H1 (cell line): ENCODE measurements at regions not wholly inside any gene's neighbourhood (a gene's known extent, or its start where the extent isn't known, plus 50 kb on each side); places are given as distances from the start of the nearest gene placed in this dataset.

ENCODE experiments used
- CEBPB ChIP-seq: IDR thresholded peaks from 2 replicates; pipeline ENCODE4 v1.6.1; 2012; ENCODE audit warnings: low read depth, low read length
- EZH2 ChIP-seq: fragments of 200-600 bp; sonication (generic); IDR thresholded peaks from 2 replicates; pipeline ENCODE4 v1.7.1; 2012; ENCODE audit warnings: low read depth, mild to moderate bottlenecking, moderate library complexity, low read length, inconsistent platforms; ENCODE audit not compliant: severe bottlenecking
- POLR2A ChIP-seq, 2 experiments: IDR thresholded peaks; 1 replicate in 1 of 2; 2 replicates in 1 of 2; pipeline ENCODE4 v1.6.1; 2011; ENCODE audit warnings: low read depth in 2 of 2, low read length in 2 of 2, mild to moderate bottlenecking in 2 of 2; ENCODE audit errors: control extremely low read depth in 1 of 2
- TF ChIP-seq, protein P1 (sequence below), 3 experiments: IDR thresholded peaks; 1 replicate in 2 of 3; 2 replicates in 1 of 3; pipeline versions ENCODE4 v1.5.1 to v1.6.1; 2011; ENCODE audit warnings: low read length in 3 of 3, mild to moderate bottlenecking in 3 of 3, inconsistent platforms in 2 of 3, low read depth in 1 of 3, moderate library complexity in 1 of 3; ENCODE audit not compliant: insufficient read depth in 1 of 3; ENCODE audit errors: control extremely low read depth in 1 of 3

GRCh38 chr1:106768501-106768900 lies 288.0 kb upstream of the PRMT6 start:
- TF ChIP-seq POLR2A (IDR thresholded peaks at IDR 0.05; ENCODE audit: control extremely low read depth in 1 of 2, low read depth in 2 of 2, low read length in 2 of 2) (no peak), EZH2 (no peak), CEBPB (no peak)
- TF ChIP-seq, protein P1, sequence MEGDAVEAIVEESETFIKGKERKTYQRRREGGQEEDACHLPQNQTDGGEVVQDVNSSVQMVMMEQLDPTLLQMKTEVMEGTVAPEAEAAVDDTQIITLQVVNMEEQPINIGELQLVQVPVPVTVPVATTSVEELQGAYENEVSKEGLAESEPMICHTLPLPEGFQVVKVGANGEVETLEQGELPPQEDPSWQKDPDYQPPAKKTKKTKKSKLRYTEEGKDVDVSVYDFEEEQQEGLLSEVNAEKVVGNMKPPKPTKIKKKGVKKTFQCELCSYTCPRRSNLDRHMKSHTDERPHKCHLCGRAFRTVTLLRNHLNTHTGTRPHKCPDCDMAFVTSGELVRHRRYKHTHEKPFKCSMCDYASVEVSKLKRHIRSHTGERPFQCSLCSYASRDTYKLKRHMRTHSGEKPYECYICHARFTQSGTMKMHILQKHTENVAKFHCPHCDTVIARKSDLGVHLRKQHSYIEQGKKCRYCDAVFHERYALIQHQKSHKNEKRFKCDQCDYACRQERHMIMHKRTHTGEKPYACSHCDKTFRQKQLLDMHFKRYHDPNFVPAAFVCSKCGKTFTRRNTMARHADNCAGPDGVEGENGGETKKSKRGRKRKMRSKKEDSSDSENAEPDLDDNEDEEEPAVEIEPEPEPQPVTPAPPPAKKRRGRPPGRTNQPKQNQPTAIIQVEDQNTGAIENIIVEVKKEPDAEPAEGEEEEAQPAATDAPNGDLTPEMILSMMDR (IDR thresholded peaks at IDR 0.05; ENCODE audit: control extremely low read depth in 1 of 3, insufficient read depth in 1 of 3, low read depth in 1 of 3, low read length in 3 of 3), result no peak
